ENCODE measurements at regions not wholly inside any gene's neighbourhood (a gene's known extent, or its start where the extent isn't known, plus 50 kb on each side); places are given as distances from the start of the nearest gene placed in this dataset.

DNA sequence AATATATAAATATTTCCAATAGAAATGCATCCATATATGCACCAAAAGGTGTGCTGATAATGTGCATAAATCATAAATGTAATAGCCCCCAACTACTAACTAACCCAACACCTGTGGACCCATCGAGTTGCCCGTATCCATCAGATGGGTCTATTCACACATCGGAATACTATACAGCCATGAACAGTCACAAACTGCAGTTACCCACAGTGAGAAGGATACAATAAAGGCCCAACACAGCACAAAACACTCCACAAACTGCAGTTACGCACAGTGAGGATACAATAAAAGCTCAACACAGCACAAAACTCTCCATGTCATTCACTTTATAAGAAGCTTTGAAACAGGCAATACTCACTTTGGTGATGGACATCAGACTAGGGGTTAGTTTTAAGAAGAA, 145.3 kb upstream of the OTOS start (continued):
- no peak for TF ChIP-seq RXRA (IDR thresholded peaks at IDR 0.05; ENCODE audit: insufficient read depth, low read depth, low read length)

All from H1 (cell line).